GM20000 (cell line): ENCODE measurements at regions not wholly inside any gene's neighbourhood (a gene's known extent, or its start where the extent isn't known, plus 50 kb on each side); places are given as distances from the start of the nearest gene placed in this dataset.
A peak's percentile ranks its signal among the peaks of the same experiment; 100 is the strongest.

ENCODE experiments used
- DNase-seq: peaks from one replicate; pipeline ENCODE4 v3.0.0; 2012; ENCODE audit warnings: low spot score
- CTCF ChIP-seq: IDR thresholded peaks from 2 replicates; pipeline ENCODE4 v1.5.1; 2012; ENCODE audit warnings: mild to moderate bottlenecking, control low read depth; ENCODE audit errors: extremely low read depth, missing control alignments

DNA sequence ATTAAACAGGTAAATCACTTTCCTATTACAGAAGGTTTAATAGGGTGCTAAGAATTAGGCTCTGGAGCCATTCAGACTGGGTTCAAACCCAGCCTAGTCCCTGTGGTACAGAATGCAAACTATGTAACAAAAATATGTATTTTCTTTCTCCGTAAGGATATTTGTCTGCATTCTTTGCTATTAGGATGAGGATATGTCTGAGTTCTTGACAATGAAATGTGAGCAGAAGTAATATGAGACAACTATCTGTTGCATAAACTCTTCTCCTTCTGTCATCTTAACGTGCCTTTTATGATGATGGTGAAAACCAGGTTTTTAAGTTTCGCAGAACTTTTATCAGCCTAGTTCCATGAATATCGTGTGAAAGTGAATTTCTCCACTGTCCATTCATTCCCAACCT is 1129.1 kb upstream of the ZEB2 start:
- no peak for TF ChIP-seq CTCF
- DNase-seq = no peak

DNA sequence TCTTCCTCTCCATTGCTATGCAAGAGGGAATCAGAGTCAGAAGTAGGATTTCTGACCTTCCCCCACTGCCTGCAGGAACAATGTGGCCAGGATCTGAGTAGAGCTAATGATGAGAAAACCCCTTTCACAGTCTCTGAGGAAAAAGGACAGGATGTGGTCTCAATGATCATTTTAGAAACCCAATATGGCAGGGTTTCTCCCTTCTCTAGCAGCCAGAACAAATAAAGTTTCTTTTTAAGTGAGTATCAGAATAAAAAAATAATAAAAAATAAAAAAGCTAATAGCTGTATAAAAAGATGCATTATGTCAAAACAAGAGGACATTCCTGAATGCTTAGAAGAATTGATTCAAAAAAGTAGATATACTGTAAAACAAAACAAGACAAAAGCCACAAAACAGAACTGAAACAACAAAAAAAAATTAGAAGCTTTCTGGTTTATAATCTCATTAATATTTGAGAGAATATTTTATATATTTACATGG is 1124.9 kb upstream of the ZEB2 start:
- TF ChIP-seq CTCF = no peak
- peak; percentile 20 for DNase-seq

GRCh38 chr2:145638675-145639074 is 1118.8 kb upstream of the ZEB2 start:
- peak; percentile 6 for DNase-seq
- no peak for TF ChIP-seq CTCF

- no peak for DNase-seq
- TF ChIP-seq CTCF = no peak
Measured at GRCh38 chr2:145635706-145636427, 1115.9 kb upstream of the ZEB2 start.

DNA sequence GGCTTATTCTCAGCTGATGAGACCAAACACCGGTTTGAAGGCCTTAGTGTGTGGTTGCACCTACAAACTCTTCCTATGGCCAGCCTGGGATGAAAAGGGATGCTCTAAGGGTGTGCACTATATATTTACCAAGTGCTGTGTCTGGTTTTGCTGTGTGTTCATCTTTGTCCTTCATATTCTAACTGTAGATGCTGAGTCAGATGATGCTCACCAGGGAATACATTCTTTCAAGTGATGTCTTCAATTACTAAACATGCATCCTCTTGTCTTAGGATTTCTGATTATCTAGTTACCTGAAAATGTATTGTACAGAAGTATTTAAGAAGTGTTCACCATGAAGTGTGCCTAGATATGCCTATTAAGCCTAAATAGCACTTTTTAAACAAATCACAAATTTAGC is 1111.6 kb upstream of the ZEB2 start:
- DNase-seq = no peak
- no peak for TF ChIP-seq CTCF

DNA sequence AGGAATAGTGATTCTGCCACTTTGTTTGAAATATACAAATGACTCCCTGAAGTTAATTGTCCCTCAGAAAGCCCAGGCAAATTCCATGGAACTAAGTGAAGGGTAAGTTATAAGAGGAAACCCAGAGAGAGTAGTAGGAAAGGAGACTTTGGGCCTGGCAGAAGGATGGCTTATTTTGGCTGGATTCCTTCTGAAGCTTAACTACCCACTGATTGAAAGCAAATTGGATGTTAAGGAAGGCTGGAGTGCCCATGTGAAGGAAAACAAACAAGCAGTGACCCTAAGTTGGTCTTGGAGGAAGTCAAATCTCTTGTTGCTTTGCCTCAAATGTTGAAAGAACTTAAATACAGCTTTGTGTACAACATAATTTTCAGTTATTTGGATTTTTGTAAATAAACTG is 1106.4 kb upstream of the ZEB2 start:
- TF ChIP-seq CTCF = no peak
- DNase-seq = no peak

DNA sequence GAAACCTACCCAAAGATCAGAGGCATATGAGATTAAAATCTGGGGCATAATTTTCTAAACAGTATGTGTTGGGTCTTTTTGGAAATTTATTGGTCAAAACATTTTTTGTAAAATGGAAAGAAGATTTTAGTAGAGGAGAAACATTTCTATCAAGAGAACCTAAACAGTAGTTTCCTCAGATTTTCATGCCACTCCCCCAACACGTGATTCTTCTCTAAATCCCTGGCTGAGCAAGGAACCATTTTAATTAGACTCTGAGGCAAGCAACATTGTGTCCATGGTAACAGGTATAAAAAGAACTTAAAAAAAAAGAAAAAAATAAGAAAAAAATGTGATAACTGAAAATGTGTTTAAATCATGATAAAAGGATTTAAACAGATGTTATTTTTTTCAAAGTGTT is 1105.2 kb upstream of the ZEB2 start:
- no peak for TF ChIP-seq CTCF
- no peak for DNase-seq
